A549 (cell line): ENCODE measurements at regions not wholly inside any gene's neighbourhood (a gene's known extent, or its start where the extent isn't known, plus 50 kb on each side); places are given as distances from the start of the nearest gene placed in this dataset.

Experiments used
- ATAC-seq, 2 experiments: fragments of 200-7000 bp in 1 of 2; fragments of >200 bp in 1 of 2; cut with Nextera tagmentation in 1 of 2; cut with Tn5 transposase in 1 of 2; 3 replicates each; pipeline versions ENCODE4 v1.8.0 to v1.9.1; 2018 to 2020; ENCODE audit warnings: mild to moderate bottlenecking in 1 of 2, moderate library complexity in 1 of 2
- CTCF ChIA-PET: fragments of 300-600 bp; sonication (Branson Sonifier 250); formaldehyde crosslinking; extraction: SDS; loops from one replicate; lab custom pipeline; 2021; ENCODE audit warnings: antibody characterized with exemption, inconsistent platforms; lab: Yijun Ruan, JAX
- POLR2A ChIA-PET: fragments of 350-600 bp; formaldehyde crosslinking; extraction: SDS; loops from one replicate; lab custom pipeline; 2021; ENCODE audit warnings: antibody characterized with exemption, inconsistent platforms; lab: Yijun Ruan, JAX
- DNase-seq, 2 experiments: peaks; one replicate each; pipeline versions ENCODE4 v3.0.0 to v3.0.0-alpha.2; 2011 to 2016; ENCODE audit warnings: low read depth in 1 of 2, low spot score in 1 of 2
- FAIRE-seq: peaks from 2 replicates; lab custom pipeline; 2011; peaks lifted over from hg19 to GRCh38; lab: Jason Lieb, UNC
- H3K27ac ChIP-seq, 2 experiments: fragments of >200 bp; sonication (Bioruptor Twin); formaldehyde crosslinking; 3 replicates each; pipeline ENCODE4 v1.5.1; 2016 to 2017
- H3K4me1 ChIP-seq: fragments of >200 bp; sonication (Bioruptor Twin); formaldehyde crosslinking; 3 replicates; pipeline ENCODE4 v1.6.1; 2016
- H3K4me2 ChIP-seq: fragments of >200 bp; sonication (Bioruptor Twin); formaldehyde crosslinking; 3 replicates; pipeline ENCODE4 v1.6.1; 2016
- H3K4me3 ChIP-seq: fragments of >200 bp; sonication (Bioruptor Twin); formaldehyde crosslinking; 3 replicates; pipeline ENCODE4 v1.5.1; 2016
- H3K9me3 ChIP-seq: fragments of >200 bp; sonication (Bioruptor Twin); formaldehyde crosslinking; 3 replicates; pipeline ENCODE4 v1.6.1; 2016
- CBX2 ChIP-seq: fragments of 200-600 bp; sonication (generic); IDR thresholded peaks from 2 replicates; pipeline ENCODE4 v1.6.1; 2016; ENCODE audit warnings: low read depth, mild to moderate bottlenecking, borderline replicate concordance
- CBX8 ChIP-seq: fragments of 200-600 bp; sonication (generic); IDR thresholded peaks from 2 replicates; pipeline ENCODE4 v1.6.1; 2016
- CHD4 ChIP-seq: fragments of 200-600 bp; sonication (generic); IDR thresholded peaks from 2 replicates; pipeline ENCODE4 v1.6.1; 2016; ENCODE audit warnings: antibody characterized with exemption, mild to moderate bottlenecking, borderline replicate concordance
- FOSB ChIP-seq: fragments of 250-450 bp; sonication (Bioruptor Pico); IDR thresholded peaks from 2 replicates; pipeline ENCODE4 v1.5.0; 2020; ENCODE audit warnings: mild to moderate bottlenecking, moderate library complexity
- FOSL2 ChIP-seq, 2 experiments: fragments of 450-650 bp in 1 of 2; fragments of >200 bp in 1 of 2; sonication (Bioruptor Twin) in 1 of 2; formaldehyde crosslinking; IDR thresholded peaks; 2 replicates each; pipeline versions ENCODE4 v1.5.0 to v1.6.1; 2016 to 2020; ENCODE audit warnings: mild to moderate bottlenecking in 1 of 2, moderate library complexity in 1 of 2
- HOXB13 ChIP-seq: fragments of 250-450 bp; sonication (Bioruptor Pico); IDR thresholded peaks from 2 replicates; pipeline ENCODE4 v1.5.0; 2020; ENCODE audit warnings: low read depth, mild to moderate bottlenecking, moderate library complexity
- HOXB5 ChIP-seq: fragments of 250-450 bp; sonication (Bioruptor Pico); IDR thresholded peaks from 2 replicates; pipeline ENCODE4 v1.5.0; 2020; ENCODE audit warnings: mild to moderate bottlenecking, moderate library complexity
- KDM1A ChIP-seq: fragments of 200-600 bp; sonication (generic); IDR thresholded peaks from 2 replicates; pipeline ENCODE4 v1.6.1; 2016; ENCODE audit warnings: low read depth, mild to moderate bottlenecking
- MAFK ChIP-seq: fragments of 450-650 bp; IDR thresholded peaks from 2 replicates; pipeline ENCODE4 v1.6.1; 2014; ENCODE audit not compliant: partially characterized antibody
- NPAS2 ChIP-seq: fragments of 250-450 bp; sonication (Bioruptor Pico); IDR thresholded peaks from 2 replicates; pipeline ENCODE4 v1.8.0; 2022; ENCODE audit warnings: mild to moderate bottlenecking, moderate library complexity, borderline replicate concordance
- PBX3 ChIP-seq: IDR thresholded peaks from 2 replicates; pipeline ENCODE4 v1.6.1; 2012
- RAD21 ChIP-seq, 2 experiments: fragments of >200 bp in 1 of 2; sonication (Bioruptor Twin) in 1 of 2; formaldehyde crosslinking in 1 of 2; IDR thresholded peaks in 1 of 2; conservative IDR thresholded peaks in 1 of 2; 2 replicates in 1 of 2; 3 replicates in 1 of 2; pipeline ENCODE4 v1.6.1; 2012 to 2018; ENCODE audit warnings: inconsistent platforms in 1 of 2
- RCOR1 ChIP-seq: fragments of 150-350 bp; IDR thresholded peaks from 2 replicates; pipeline ENCODE4 v1.6.1; 2014; ENCODE audit warnings: antibody characterized with exemption, low read length, low read depth
- REST ChIP-seq: fragments of 200-600 bp; sonication (generic); IDR thresholded peaks from 2 replicates; pipeline ENCODE4 v1.6.1; 2016; ENCODE audit warnings: antibody characterized with exemption, mild to moderate bottlenecking, moderate library complexity
- USF2 ChIP-seq: fragments of 450-650 bp; IDR thresholded peaks from 2 replicates; pipeline ENCODE4 v1.6.1; 2014; ENCODE audit warnings: antibody characterized with exemption
- ZFP36 ChIP-seq: fragments of 450-650 bp; IDR thresholded peaks from 2 replicates; pipeline ENCODE4 v1.6.1; 2014; ENCODE audit warnings: borderline replicate concordance; ENCODE audit not compliant: partially characterized antibody
- ZSCAN20 ChIP-seq: fragments of 250-450 bp; sonication (Bioruptor Pico); IDR thresholded peaks from 2 replicates; pipeline ENCODE4 v1.8.0; 2022; ENCODE audit warnings: mild to moderate bottlenecking, moderate library complexity
- WGBS: methylation state at CpG from one replicate; pipeline ENCODE4 v1.1.6; 2017; ENCODE audit errors: missing lambda C conversion rate; 5-methylcytosine and 5-hydroxymethylcytosine counted together

GRCh38 chr1:208562151-208562960 is 318.2 kb upstream of the PLXNA2 start:
- CTCF ChIA-PET, result no interaction called here
- 0% methylated on average over 3 of the region's 3 CpGs for WGBS
- FAIRE-seq (no peak), ATAC-seq (no peak), DNase-seq (no peak)
- TF ChIP-seq CBX8 (no peak), KDM1A (no peak), FOSB (CRISPR knock-in tag) (no peak), USF2 (no peak), ZSCAN20 (no peak), RCOR1 (no peak), MAFK (no peak), PBX3 (no peak), CHD4 (no peak), REST (no peak), FOSL2 (IDR thresholded peaks at IDR 0.05) (no peak), FOSL2 (CRISPR knock-in tag; IDR thresholded peaks at IDR 0.05) (no peak), HOXB5 (CRISPR knock-in tag) (no peak), NPAS2 (CRISPR knock-in tag) (no peak), ZFP36 (no peak), HOXB13 (CRISPR knock-in tag) (no peak)
- POLR2A ChIA-PET, result no interaction called here
- H3K4me1 ChIP-seq, result no peaks in the 10 kb centered on the region
- no peaks in the 10 kb centered on the region for H3K9me3 ChIP-seq
- H3K4me3 ChIP-seq, result no peak overlapping the region
- H3K4me2 ChIP-seq, result no peak overlapping the region
- no peak overlapping the region for H3K27ac ChIP-seq

GRCh38 chr1:208564466-208564865 is 320.3 kb upstream of the PLXNA2 start:
- ChIA-PET CTCF (no interaction called here), POLR2A (no interaction called here)
- no peaks in the 10 kb centered on the region for H3K4me1 ChIP-seq
- ATAC-seq (no peak), DNase-seq (no peak), FAIRE-seq (no peak)
- H3K9me3 ChIP-seq, result no peaks in the 10 kb centered on the region
- TF ChIP-seq RAD21 (conservative IDR thresholded peaks at IDR 0.05 in 1 of 2, IDR thresholded peaks at IDR 0.05 in 1 of 2) (no peak), MAFK (no peak), CBX2 (no peak), NPAS2 (CRISPR knock-in tag) (no peak)
- no peak overlapping the region for H3K4me3 ChIP-seq
- H3K4me2 ChIP-seq, result no peak overlapping the region
- WGBS, result 10% methylated on average over 3 of the region's 3 CpGs
- H3K27ac ChIP-seq, result no peak overlapping the region
